OCI-LY7 (cell line): ENCODE measurements at regions not wholly inside any gene's neighbourhood (a gene's known extent, or its start where the extent isn't known, plus 50 kb on each side); places are given as distances from the start of the nearest gene placed in this dataset.

ENCODE experiments used
- BruUV-seq: library from RNA; stranded (reverse); fragments of 400-500 nt; replicated peaks from 2 replicates; lab custom pipeline; 2021; lab: Mats Ljungman, UMichigan
- CTCF ChIA-PET: fragments of 300-600 bp; sonication (Branson Sonifier 250); formaldehyde crosslinking; loops from one replicate; lab custom pipeline; 2022; ENCODE audit warnings: antibody characterized with exemption; ENCODE audit not compliant: unreplicated experiment; lab: Charles Lee
- POLR2A ChIA-PET: fragments of 300-600 bp; sonication (Branson Sonifier 250); formaldehyde crosslinking; loops from one replicate; lab custom pipeline; 2022; ENCODE audit warnings: antibody characterized with exemption; lab: Charles Lee
- DNase-seq: peaks from one replicate; pipeline ENCODE4 v3.0.0-alpha.2; 2015; ENCODE audit warnings: low spot score
- H2AFZ ChIP-seq: fragments of 200-600 bp; sonication (generic), shearing (Covaris generic); 2 replicates; pipeline ENCODE4 v1.6.1; 2014; ENCODE audit warnings: mild to moderate bottlenecking, antibody characterized with exemption, low read length, moderate library complexity
- H3K27ac ChIP-seq: fragments of 200-600 bp; sonication (generic); 2 replicates; pipeline ENCODE4 v1.5.1; 2014; ENCODE audit warnings: mixed run types, low read depth, mild to moderate bottlenecking, moderate library complexity, low read length, inconsistent platforms; ENCODE audit not compliant: poor library complexity, severe bottlenecking
- H3K36me3 ChIP-seq: fragments of 200-600 bp; sonication (generic); 2 replicates; pipeline ENCODE4 v1.6.1; 2014; ENCODE audit warnings: mild to moderate bottlenecking, antibody characterized with exemption, low read length, moderate library complexity, mixed read lengths; ENCODE audit not compliant: insufficient read depth
- H3K4me1 ChIP-seq: fragments of 200-600 bp; sonication (generic); 2 replicates; pipeline ENCODE4 v1.5.1; 2014; ENCODE audit warnings: mild to moderate bottlenecking, low read length; ENCODE audit not compliant: insufficient read depth, poor library complexity, severe bottlenecking
- H3K4me2 ChIP-seq: fragments of 200-600 bp; sonication (generic); 2 replicates; pipeline ENCODE4 v1.6.1; 2014; ENCODE audit warnings: mild to moderate bottlenecking, low read length
- H3K4me3 ChIP-seq: fragments of 200-600 bp; sonication (generic); 2 replicates; pipeline ENCODE4 v1.5.1; 2014; ENCODE audit warnings: mild to moderate bottlenecking, low read depth, low read length; ENCODE audit not compliant: poor library complexity, severe bottlenecking
- H3K79me2 ChIP-seq: fragments of 200-600 bp; sonication (generic); 2 replicates; pipeline ENCODE4 v1.6.1; 2016; ENCODE audit warnings: low read depth, mild to moderate bottlenecking, low read length, moderate library complexity, mixed read lengths; ENCODE audit not compliant: insufficient read depth
- H3K9me2 ChIP-seq: fragments of 200-600 bp; sonication (generic); 2 replicates; pipeline ENCODE4 v1.6.1; 2016; ENCODE audit warnings: mild to moderate bottlenecking, low read length, mixed read lengths; ENCODE audit not compliant: insufficient read depth
- H3K9me3 ChIP-seq: fragments of 200-600 bp; sonication (generic); 2 replicates; pipeline ENCODE4 v1.6.1; 2014; ENCODE audit warnings: mild to moderate bottlenecking, mixed run types, low read length, mixed read lengths
- H4K20me1 ChIP-seq: fragments of 200-600 bp; sonication (generic); 2 replicates; pipeline ENCODE4 v1.6.1; 2014; ENCODE audit warnings: mild to moderate bottlenecking, antibody characterized with exemption, low read length, moderate library complexity, mixed read lengths; ENCODE audit not compliant: insufficient read depth
- EZH2phosphoT487 ChIP-seq: fragments of 200-600 bp; sonication (generic); IDR thresholded peaks from 2 replicates; pipeline ENCODE4 v1.6.1; 2018; ENCODE audit warnings: low read depth, borderline replicate concordance, mild to moderate bottlenecking, mixed run types, antibody characterized with exemption, low read length, moderate library complexity, mixed read lengths
- intact Hi-C: fragments of 100-400 bp; cut with micrococcal nuclease; formaldehyde crosslinking; loops from one replicate; pipeline ENCODE4 v1.10.0; 2022; ENCODE audit not compliant: unreplicated experiment
- TF ChIP-seq, protein P1 (sequence below): fragments of 200-600 bp; sonication (generic); conservative IDR thresholded peaks from 2 replicates; pipeline ENCODE4 v1.5.1; 2014; ENCODE audit warnings: mild to moderate bottlenecking, antibody characterized with exemption, low read length, moderate library complexity, mixed read lengths

DNA sequence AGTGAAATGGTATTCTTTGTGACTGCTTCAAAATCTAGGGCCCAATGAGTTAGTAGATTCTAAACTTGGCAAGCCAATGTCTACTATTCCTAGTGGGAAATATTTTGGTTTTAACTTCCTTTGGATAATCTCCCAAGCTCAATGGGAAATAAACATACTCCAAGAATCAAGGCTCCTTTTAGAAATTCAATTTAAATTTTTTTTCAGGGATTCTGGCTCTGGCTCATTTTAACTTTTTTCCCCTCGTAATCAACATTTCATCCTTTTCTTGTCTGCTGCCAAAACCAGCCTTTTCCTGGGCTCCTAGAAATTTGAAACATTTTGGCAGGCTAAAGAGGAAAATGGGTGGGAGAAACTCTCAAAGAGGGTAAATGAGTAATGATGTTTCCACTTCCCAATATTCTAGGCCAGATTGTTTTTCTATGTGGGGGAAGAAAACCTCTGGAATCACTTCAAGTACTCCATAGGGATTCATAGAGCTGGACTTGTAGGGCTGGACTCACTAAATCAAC, 85.6 kb upstream of the AGR3 start:
- no peak for TF ChIP-seq EZH2phosphoT487
- TF ChIP-seq, protein P1, sequence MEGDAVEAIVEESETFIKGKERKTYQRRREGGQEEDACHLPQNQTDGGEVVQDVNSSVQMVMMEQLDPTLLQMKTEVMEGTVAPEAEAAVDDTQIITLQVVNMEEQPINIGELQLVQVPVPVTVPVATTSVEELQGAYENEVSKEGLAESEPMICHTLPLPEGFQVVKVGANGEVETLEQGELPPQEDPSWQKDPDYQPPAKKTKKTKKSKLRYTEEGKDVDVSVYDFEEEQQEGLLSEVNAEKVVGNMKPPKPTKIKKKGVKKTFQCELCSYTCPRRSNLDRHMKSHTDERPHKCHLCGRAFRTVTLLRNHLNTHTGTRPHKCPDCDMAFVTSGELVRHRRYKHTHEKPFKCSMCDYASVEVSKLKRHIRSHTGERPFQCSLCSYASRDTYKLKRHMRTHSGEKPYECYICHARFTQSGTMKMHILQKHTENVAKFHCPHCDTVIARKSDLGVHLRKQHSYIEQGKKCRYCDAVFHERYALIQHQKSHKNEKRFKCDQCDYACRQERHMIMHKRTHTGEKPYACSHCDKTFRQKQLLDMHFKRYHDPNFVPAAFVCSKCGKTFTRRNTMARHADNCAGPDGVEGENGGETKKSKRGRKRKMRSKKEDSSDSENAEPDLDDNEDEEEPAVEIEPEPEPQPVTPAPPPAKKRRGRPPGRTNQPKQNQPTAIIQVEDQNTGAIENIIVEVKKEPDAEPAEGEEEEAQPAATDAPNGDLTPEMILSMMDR = no peak
- Histone ChIP-seq H3K27ac (no peak overlapping the region), H3K9me3 (no peaks in the 10 kb centered on the region), H3K4me2 (no peak overlapping the region), H3K9me2 (no peaks in the 10 kb centered on the region), H3K4me1 (no peaks in the 10 kb centered on the region), H2AFZ (no peak overlapping the region), H4K20me1 (no peaks in the 10 kb centered on the region), H3K79me2 (no peaks in the 10 kb centered on the region), H3K4me3 (no peak overlapping the region), H3K36me3 (no peaks in the 10 kb centered on the region)
- no TSS peak for BruUV-seq
- intact Hi-C loops = no loop called here
- DNase-seq = no peak
- CTCF ChIA-PET = no interaction called here
- POLR2A ChIA-PET = interaction anchor here (0.7 kb wide), 1 partner anchor 222 kb away, joined by 4 read pairs; no protein-coding TSS in a partner anchor

GRCh38 chr7:16970732-16971482, 89.1 kb upstream of the AGR3 start:
- TF ChIP-seq EZH2phosphoT487 = no peak
- TF ChIP-seq, protein P1 = no peak
- no peak overlapping the region for H3K27ac ChIP-seq
- intact Hi-C loops = no loop called here
- BruUV-seq = no TSS peak
- H3K79me2 ChIP-seq = no peaks in the 10 kb centered on the region
- no peaks in the 10 kb centered on the region for H3K4me1 ChIP-seq
- no peak overlapping the region for H2AFZ ChIP-seq
- DNase-seq = no peak
- no peaks in the 10 kb centered on the region for H3K36me3 ChIP-seq
- H3K4me2 ChIP-seq = no peak overlapping the region
- ChIA-PET CTCF (no interaction called here), POLR2A (interaction anchor here (0.7 kb wide), 1 partner anchor 41 kb away, joined by 3 read pairs; no protein-coding TSS in a partner anchor)
- no peaks in the 10 kb centered on the region for H3K9me2 ChIP-seq
- no peaks in the 10 kb centered on the region for H4K20me1 ChIP-seq
- H3K9me3 ChIP-seq = no peaks in the 10 kb centered on the region
- H3K4me3 ChIP-seq = no peak overlapping the region

- Histone ChIP-seq H3K9me3 (no peaks in the 10 kb centered on the region), H3K9me2 (no peaks in the 10 kb centered on the region), H3K36me3 (no peaks in the 10 kb centered on the region), H3K4me2 (no peak overlapping the region), H2AFZ (no peak overlapping the region), H3K79me2 (no peaks in the 10 kb centered on the region), H3K4me3 (no peak overlapping the region), H3K27ac (no peak overlapping the region), H3K4me1 (no peaks in the 10 kb centered on the region), H4K20me1 (no peaks in the 10 kb centered on the region)
- CTCF ChIA-PET = no interaction called here
- POLR2A ChIA-PET = interaction anchor here (0.5 to 1.2 kb wide), 2 partner anchors 90 to 184 kb away, joined by 3 read pairs; no protein-coding TSS in a partner anchor
- TF ChIP-seq, protein P1 = no peak
- TF ChIP-seq EZH2phosphoT487 = no peak
- DNase-seq = no peak
- intact Hi-C loops = no loop called here
- no TSS peak for BruUV-seq
These were observed 93.9 kb upstream of the AGR3 start for GRCh38 chr7:16975712-16976111.
